Lung (tissue), 11 donors: ENCODE measurements at regions not wholly inside any gene's neighbourhood (a gene's known extent, or its start where the extent isn't known, plus 50 kb on each side); places are given as distances from the start of the nearest gene placed in this dataset.

Source experiments
- ATAC-seq: fragments of 200-7000 bp; cut with Tn5 transposase; one replicate; pipeline ENCODE4 v1.9.1; 2020; ENCODE audit warnings: moderate number of reproducible peaks; ENCODE audit not compliant: insufficient read depth, low FRiP score
- DNase-seq, 3 donors: peaks; one replicate each; pipeline ENCODE4 v3.0.0-alpha.2; 2013 to 2017
- H3K27ac ChIP-seq, 2 donors: one replicate each; pipeline ENCODE4 v1.5.1; 2013; ENCODE audit warnings: mild to moderate bottlenecking in 2 of 2, moderate library complexity in 2 of 2, control low read depth in 1 of 2, inconsistent platforms in 1 of 2, low read depth in 1 of 2, low read length in 1 of 2
- H3K27me3 ChIP-seq, 3 donors: one replicate each; pipeline ENCODE4 v1.5.1; 2013; ENCODE audit warnings: low read length in 2 of 3; ENCODE audit not compliant: control insufficient read depth in 3 of 3, insufficient read depth in 3 of 3
- H3K36me3 ChIP-seq, 4 donors: one replicate each; pipeline ENCODE4 v1.5.1; 2013; ENCODE audit warnings: low read length in 4 of 4, mild to moderate bottlenecking in 1 of 4, moderate library complexity in 1 of 4; ENCODE audit not compliant: control insufficient read depth in 4 of 4, insufficient read depth in 4 of 4
- H3K4me1 ChIP-seq, 5 donors: one replicate each; pipeline ENCODE4 v1.5.1; 2013; ENCODE audit warnings: low read length in 5 of 5, mild to moderate bottlenecking in 2 of 5, moderate library complexity in 1 of 5; ENCODE audit not compliant: control insufficient read depth in 5 of 5, insufficient read depth in 5 of 5
- H3K4me3 ChIP-seq: one replicate; pipeline ENCODE4 v1.5.1; 2013; ENCODE audit warnings: mild to moderate bottlenecking, control low read depth, moderate library complexity
- H3K9ac ChIP-seq, 2 donors: one replicate each; pipeline ENCODE4 v1.5.1; 2013; ENCODE audit warnings: low read length in 2 of 2, control low read depth in 1 of 2; ENCODE audit not compliant: insufficient read depth in 1 of 2
- H3K9me3 ChIP-seq, 4 donors: one replicate each; pipeline ENCODE4 v1.5.1; 2013; ENCODE audit warnings: low read length in 3 of 4, mild to moderate bottlenecking in 1 of 4, moderate library complexity in 1 of 4; ENCODE audit not compliant: control insufficient read depth in 4 of 4, insufficient read depth in 3 of 4
- WGBS, 2 donors: extraction: QIAGEN DNeasy Blood & Tissue Kit; methylation state at CpG; one replicate each; pipeline ENCODE4 v1.1.7; 2013; 5-methylcytosine and 5-hydroxymethylcytosine counted together
- TF ChIP-seq, protein P1 (sequence below): IDR thresholded peaks from 2 replicates; pipeline ENCODE4 v1.5.1; 2012; ENCODE audit warnings: mild to moderate bottlenecking; ENCODE audit errors: control extremely low read depth, extremely low read depth
- donor health status: control.
- donor health status: control.
- donor health status: Bipolar disorder and iron deficiency.
- donor health status: healthy.
- donor health status: DM: yes; HTN: yes; CAD: no.

DNA sequence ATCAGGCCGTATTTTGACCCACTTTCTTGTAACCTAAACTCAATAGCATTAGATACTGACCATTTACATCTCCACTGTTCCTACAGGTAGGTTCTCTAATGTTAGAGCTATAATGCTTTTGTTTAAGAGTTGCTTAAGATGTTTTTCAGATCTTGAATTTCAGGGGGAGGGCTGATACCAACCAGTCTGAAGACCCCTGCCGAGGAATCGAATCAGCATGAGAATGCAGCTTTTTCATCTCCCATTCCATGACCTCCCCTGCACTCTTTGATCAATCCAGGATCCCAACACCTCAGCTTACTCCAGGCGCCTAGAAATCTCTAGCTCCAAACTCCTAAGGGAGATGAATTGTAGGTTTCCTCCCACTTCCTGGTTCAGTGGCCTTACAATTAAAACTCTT lies 120.5 kb upstream of the MC4R start:
- 64 to 76% methylated on average over 4 of the region's 4 CpGs for WGBS, 2 donors
- no peaks in the 10 kb centered on the region for H3K4me1 ChIP-seq
- no peaks in the 10 kb centered on the region for H3K36me3 ChIP-seq
- no peaks in the 10 kb centered on the region for H3K9me3 ChIP-seq
- H3K27ac ChIP-seq: no peak overlapping the region
- no peak overlapping the region for H3K9ac ChIP-seq
- H3K4me3 ChIP-seq: no peak overlapping the region
- ATAC-seq: no peak
- TF ChIP-seq, protein P1, sequence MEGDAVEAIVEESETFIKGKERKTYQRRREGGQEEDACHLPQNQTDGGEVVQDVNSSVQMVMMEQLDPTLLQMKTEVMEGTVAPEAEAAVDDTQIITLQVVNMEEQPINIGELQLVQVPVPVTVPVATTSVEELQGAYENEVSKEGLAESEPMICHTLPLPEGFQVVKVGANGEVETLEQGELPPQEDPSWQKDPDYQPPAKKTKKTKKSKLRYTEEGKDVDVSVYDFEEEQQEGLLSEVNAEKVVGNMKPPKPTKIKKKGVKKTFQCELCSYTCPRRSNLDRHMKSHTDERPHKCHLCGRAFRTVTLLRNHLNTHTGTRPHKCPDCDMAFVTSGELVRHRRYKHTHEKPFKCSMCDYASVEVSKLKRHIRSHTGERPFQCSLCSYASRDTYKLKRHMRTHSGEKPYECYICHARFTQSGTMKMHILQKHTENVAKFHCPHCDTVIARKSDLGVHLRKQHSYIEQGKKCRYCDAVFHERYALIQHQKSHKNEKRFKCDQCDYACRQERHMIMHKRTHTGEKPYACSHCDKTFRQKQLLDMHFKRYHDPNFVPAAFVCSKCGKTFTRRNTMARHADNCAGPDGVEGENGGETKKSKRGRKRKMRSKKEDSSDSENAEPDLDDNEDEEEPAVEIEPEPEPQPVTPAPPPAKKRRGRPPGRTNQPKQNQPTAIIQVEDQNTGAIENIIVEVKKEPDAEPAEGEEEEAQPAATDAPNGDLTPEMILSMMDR: no peak
- DNase-seq: no peak
- no peaks in the 10 kb centered on the region for H3K27me3 ChIP-seq

DNA sequence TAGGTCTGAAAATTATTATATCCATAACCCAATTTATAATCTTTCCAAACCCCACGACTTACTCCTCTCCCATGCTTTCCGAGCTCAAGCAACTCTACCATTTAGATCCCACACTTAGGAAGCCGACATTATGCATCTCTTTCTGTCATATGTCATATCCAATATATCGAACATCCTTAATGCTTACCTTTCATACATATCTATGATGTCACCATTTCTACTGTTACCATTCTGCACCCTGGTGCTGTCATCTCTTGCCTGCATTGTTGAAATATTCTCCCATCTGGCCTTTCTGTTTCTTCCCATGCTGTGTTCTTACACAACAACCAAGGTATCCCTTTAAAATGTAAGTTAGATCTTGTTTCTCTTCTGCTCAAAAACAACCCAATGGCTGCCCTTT lies 127.1 kb upstream of the MC4R start:
- H3K9me3 ChIP-seq: no peaks in the 10 kb centered on the region
- no peak overlapping the region for H3K9ac ChIP-seq
- H3K4me1 ChIP-seq: peaks cover 0 to 5% (median 0%) of the 10 kb centered on the region in 5 donors
- no peak overlapping the region for H3K27ac ChIP-seq
- no peak overlapping the region for H3K4me3 ChIP-seq
- H3K27me3 ChIP-seq: no peaks in the 10 kb centered on the region
- no peak for DNase-seq
- TF ChIP-seq, protein P1: no peak
- no peaks in the 10 kb centered on the region for H3K36me3 ChIP-seq
- ATAC-seq: no peak
- WGBS, 2 donors: 92% methylated on average over 4 of the region's 4 CpGs

DNA sequence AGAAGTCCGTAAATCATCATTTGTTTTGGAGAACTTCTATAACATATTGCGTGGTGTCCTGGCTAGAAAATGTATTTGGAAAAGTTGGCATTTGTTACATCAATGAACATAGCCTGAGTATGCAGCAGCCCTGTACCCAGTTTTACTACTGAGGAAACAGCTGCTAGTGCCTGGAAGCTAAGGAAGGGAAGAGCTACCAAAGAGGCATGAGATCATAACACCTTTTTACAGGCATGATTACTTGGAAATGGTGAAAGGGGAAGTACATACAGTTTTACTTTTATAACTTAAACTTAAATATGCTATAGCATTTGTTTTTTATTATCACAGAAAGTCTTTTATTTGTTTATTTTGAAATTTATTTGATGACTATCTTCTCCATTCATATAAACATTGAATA lies 128.4 kb upstream of the MC4R start:
- 62 to 84% methylated on average over 2 of the region's 2 CpGs for WGBS, 2 donors

DNA sequence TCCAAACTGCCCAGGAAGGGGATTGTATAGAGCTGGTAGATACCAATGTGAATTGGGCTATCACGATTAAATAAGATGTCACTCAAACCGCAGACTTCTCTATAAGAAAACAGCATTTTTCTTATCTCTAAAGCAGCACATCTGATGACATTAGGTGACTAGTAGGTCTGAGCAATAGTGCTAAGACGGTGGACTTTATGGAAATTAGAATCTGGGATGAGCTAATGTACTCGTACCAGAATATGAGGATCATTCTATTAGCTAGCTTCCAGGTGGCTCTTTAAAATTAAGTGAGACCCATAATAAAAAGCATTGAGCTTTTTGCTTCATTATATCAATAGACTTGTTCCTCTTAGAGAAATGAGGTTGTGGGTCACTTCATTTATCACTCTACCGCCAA lies 130.0 kb upstream of the MC4R start:
- Histone ChIP-seq H3K4me3 (no peak overlapping the region), H3K9ac (no peak overlapping the region), H3K4me1 (peaks cover 0 to 13% (median 3%) of the 10 kb centered on the region in 5 donors), H3K27me3 (no peaks in the 10 kb centered on the region), H3K27ac (no peak overlapping the region), H3K36me3 (no peaks in the 10 kb centered on the region), H3K9me3 (no peaks in the 10 kb centered on the region)
- WGBS, 2 donors: 77 to 89% methylated on average over 5 of the region's 5 CpGs
- TF ChIP-seq, protein P1: no peak
- ATAC-seq (no peak), DNase-seq (no peak)

More for the DNA sequence above, 128.4 kb upstream of the MC4R start:
- H3K4me1 ChIP-seq: peaks cover 0 to 6% (median 0%) of the 10 kb centered on the region in 5 donors
- H3K36me3 ChIP-seq: no peaks in the 10 kb centered on the region
- H3K9ac ChIP-seq: no peak overlapping the region
- no peaks in the 10 kb centered on the region for H3K9me3 ChIP-seq
- no peak for ATAC-seq
- no peak for DNase-seq
- no peak overlapping the region for H3K27ac ChIP-seq
- TF ChIP-seq, protein P1: no peak
- H3K27me3 ChIP-seq: no peaks in the 10 kb centered on the region
- H3K4me3 ChIP-seq: no peak overlapping the region
